ENCODE measurements at regions not wholly inside any gene's neighbourhood (a gene's known extent, or its start where the extent isn't known, plus 50 kb on each side); places are given as distances from the start of the nearest gene placed in this dataset.
"Not testable (repeated sequence)": the region's sequence is repeated elsewhere in the genome, so short reads cannot be mapped to it uniquely, and the experiment has no call there.

- Histone ChIP-seq H3K27me3 (ENCODE audit: control insufficient read depth, insufficient read depth, low read length) (no peaks in the 10 kb centered on the region), H3K27ac (ENCODE audit: low read length) (no peak overlapping the region), H3K4me1 (ENCODE audit: control insufficient read depth, insufficient read depth, low read length) (no peaks in the 10 kb centered on the region), H3K9me3 (ENCODE audit: control insufficient read depth, insufficient read depth, low read depth, low read length) (no peaks in the 10 kb centered on the region), H3K4me3 (ENCODE audit: low read depth in 2 of 2, low read length in 2 of 2) (no peak overlapping the region), H3K36me3 (ENCODE audit: control insufficient read depth, insufficient read depth, low read length) (no peaks in the 10 kb centered on the region)
- BruUV-seq (replicated peaks), result no TSS peak
- ChIA-PET CTCF (no interaction called here), POLR2A (no interaction called here)
- in situ Hi-C loops (cut with HindIII; ENCODE audit: low pct_unique_long_range_greater_than_20kb, low sequenced_read_pairs), result no loop called here
- intact Hi-C loops (cut with micrococcal nuclease; ENCODE audit: unreplicated experiment), result no loop called here
- DNase-seq (ENCODE audit: low read depth, low spot score) (no peak), ATAC-seq (no peak)
- TF ChIP-seq TCF7L2 (IDR thresholded peaks at IDR 0.05; ENCODE audit: low read depth, low read length) (no peak), CTCF (IDR thresholded peaks at IDR 0.05) (no peak), POLR2AphosphoS5 (IDR thresholded peaks at IDR 0.05; ENCODE audit: low read depth, low read length) (no peak), SIN3A (IDR thresholded peaks at IDR 0.05; ENCODE audit: borderline replicate concordance, insufficient read depth, low read depth, low read length) (no peak), REST (IDR thresholded peaks at IDR 0.05; ENCODE audit: insufficient read depth in 1 of 2, low read depth in 2 of 2, low read length in 1 of 2) (no peak)
Observed at GRCh38 chrX:87961471-87961870, 443.9 kb downstream of the KLHL4 start.

- DNase-seq (ENCODE audit: low read depth, low spot score) (no peak), ATAC-seq (no peak)
- H3K36me3 ChIP-seq (ENCODE audit: control insufficient read depth, insufficient read depth, low read length), result no peaks in the 10 kb centered on the region
- H3K27me3 ChIP-seq (ENCODE audit: control insufficient read depth, insufficient read depth, low read length), result no peaks in the 10 kb centered on the region
- no TSS peak for BruUV-seq (replicated peaks)
- ChIA-PET POLR2A (no interaction called here), CTCF (no interaction called here)
- TF ChIP-seq REST (IDR thresholded peaks at IDR 0.05; ENCODE audit: insufficient read depth in 1 of 2, low read depth in 2 of 2, low read length in 1 of 2) (no peak), POLR2AphosphoS5 (IDR thresholded peaks at IDR 0.05; ENCODE audit: low read depth, low read length) (no peak), TCF7L2 (IDR thresholded peaks at IDR 0.05; ENCODE audit: low read depth, low read length) (no peak), SIN3A (IDR thresholded peaks at IDR 0.05; ENCODE audit: borderline replicate concordance, insufficient read depth, low read depth, low read length) (no peak), CTCF (IDR thresholded peaks at IDR 0.05) (no peak)
- intact Hi-C loops (cut with micrococcal nuclease; ENCODE audit: unreplicated experiment), result no loop called here
- no peak overlapping the region for H3K27ac ChIP-seq (ENCODE audit: low read length)
- H3K9me3 ChIP-seq (ENCODE audit: control insufficient read depth, insufficient read depth, low read depth, low read length), result no peaks in the 10 kb centered on the region
- no peaks in the 10 kb centered on the region for H3K4me1 ChIP-seq (ENCODE audit: control insufficient read depth, insufficient read depth, low read length)
- H3K4me3 ChIP-seq (ENCODE audit: low read depth in 2 of 2, low read length in 2 of 2), result no peak overlapping the region
- in situ Hi-C loops (cut with HindIII; ENCODE audit: low pct_unique_long_range_greater_than_20kb, low sequenced_read_pairs), result no loop called here
Observed at GRCh38 chrX:87968118-87968517, 450.5 kb downstream of the KLHL4 start.

GRCh38 chrX:87972121-87972520 lies 454.5 kb downstream of the KLHL4 start:
- H3K4me3 ChIP-seq (ENCODE audit: low read depth in 2 of 2, low read length in 2 of 2); H3K27me3 ChIP-seq (ENCODE audit: control insufficient read depth, insufficient read depth, low read length); BruUV-seq (replicated peaks); H3K27ac ChIP-seq (ENCODE audit: low read length); H3K36me3 ChIP-seq (ENCODE audit: control insufficient read depth, insufficient read depth, low read length); ATAC-seq; H3K9me3 ChIP-seq (ENCODE audit: control insufficient read depth, insufficient read depth, low read depth, low read length); in situ Hi-C loops (cut with HindIII; ENCODE audit: low pct_unique_long_range_greater_than_20kb, low sequenced_read_pairs); H3K4me1 ChIP-seq (ENCODE audit: control insufficient read depth, insufficient read depth, low read length); CTCF ChIA-PET; POLR2A ChIA-PET; DNase-seq (ENCODE audit: low read depth, low spot score); intact Hi-C loops (cut with micrococcal nuclease; ENCODE audit: unreplicated experiment): not testable (repeated sequence)

Data from Panc1 (cell line).